ENCODE measurements at regions not wholly inside any gene's neighbourhood (a gene's known extent, or its start where the extent isn't known, plus 50 kb on each side); places are given as distances from the start of the nearest gene placed in this dataset.

DNA sequence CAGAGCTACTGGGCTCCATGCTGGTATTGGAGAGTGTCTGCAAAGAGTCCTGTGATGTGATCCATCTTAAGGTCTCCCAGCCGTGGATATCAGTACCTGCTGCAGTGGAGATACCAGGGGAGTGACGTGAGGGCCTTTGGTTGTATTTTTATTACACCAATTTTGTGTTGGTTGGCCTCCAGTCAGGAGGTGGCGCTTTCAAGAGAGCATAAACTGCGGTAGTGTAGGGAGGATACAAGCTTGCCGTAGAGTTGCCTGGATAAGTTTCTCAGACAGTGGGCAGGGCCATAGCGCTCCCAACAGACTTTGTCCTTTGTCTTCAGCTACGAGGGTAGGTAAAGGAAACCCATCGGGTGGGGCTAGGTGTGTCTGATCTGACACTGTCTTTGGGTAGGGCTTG, 113.0 kb upstream of the CEP162 start:
- TF ChIP-seq, protein P1, sequence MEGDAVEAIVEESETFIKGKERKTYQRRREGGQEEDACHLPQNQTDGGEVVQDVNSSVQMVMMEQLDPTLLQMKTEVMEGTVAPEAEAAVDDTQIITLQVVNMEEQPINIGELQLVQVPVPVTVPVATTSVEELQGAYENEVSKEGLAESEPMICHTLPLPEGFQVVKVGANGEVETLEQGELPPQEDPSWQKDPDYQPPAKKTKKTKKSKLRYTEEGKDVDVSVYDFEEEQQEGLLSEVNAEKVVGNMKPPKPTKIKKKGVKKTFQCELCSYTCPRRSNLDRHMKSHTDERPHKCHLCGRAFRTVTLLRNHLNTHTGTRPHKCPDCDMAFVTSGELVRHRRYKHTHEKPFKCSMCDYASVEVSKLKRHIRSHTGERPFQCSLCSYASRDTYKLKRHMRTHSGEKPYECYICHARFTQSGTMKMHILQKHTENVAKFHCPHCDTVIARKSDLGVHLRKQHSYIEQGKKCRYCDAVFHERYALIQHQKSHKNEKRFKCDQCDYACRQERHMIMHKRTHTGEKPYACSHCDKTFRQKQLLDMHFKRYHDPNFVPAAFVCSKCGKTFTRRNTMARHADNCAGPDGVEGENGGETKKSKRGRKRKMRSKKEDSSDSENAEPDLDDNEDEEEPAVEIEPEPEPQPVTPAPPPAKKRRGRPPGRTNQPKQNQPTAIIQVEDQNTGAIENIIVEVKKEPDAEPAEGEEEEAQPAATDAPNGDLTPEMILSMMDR (IDR thresholded peaks at IDR 0.05 in 4 of 5, conservative IDR thresholded peaks at IDR 0.05 in 1 of 5), result no peak
- TF ChIP-seq POLR2A (IDR thresholded peaks at IDR 0.05), result no peak
